Left lung (tissue), 4 donors: ENCODE measurements at regions not wholly inside any gene's neighbourhood (a gene's known extent, or its start where the extent isn't known, plus 50 kb on each side); places are given as distances from the start of the nearest gene placed in this dataset.
"Not testable (repeated sequence)": the region's sequence is repeated elsewhere in the genome, so short reads cannot be mapped to it uniquely, and the experiment has no call there.

Experiments
- ATAC-seq: fragments of 200-7000 bp; cut with Tn5 transposase; one replicate; pipeline ENCODE4 v1.9.1; 2020; ENCODE audit warnings: moderate library complexity
- DNase-seq, 4 donors: peaks; one replicate each; pipeline ENCODE4 v3.0.0-alpha.2; 2013 to 2020
- H3K27ac ChIP-seq, 2 donors: fragments of 200-600 bp; sonication (generic) in 1 of 2; one replicate each; pipeline versions ENCODE4 v1.5.0 to v1.8.0; 2020 to 2021
- H3K27me3 ChIP-seq, 2 donors: fragments of 200-600 bp; sonication (generic) in 1 of 2; one replicate each; pipeline versions ENCODE4 v1.5.0 to v1.8.0; 2020 to 2021
- H3K36me3 ChIP-seq, 2 donors: fragments of 200-600 bp; sonication (generic) in 1 of 2; one replicate each; pipeline versions ENCODE4 v1.5.0 to v1.8.0; 2020 to 2021
- H3K4me1 ChIP-seq, 2 donors: fragments of 200-600 bp; one replicate each; pipeline ENCODE4 v1.8.0; 2021
- H3K4me3 ChIP-seq, 2 donors: fragments of 200-600 bp; sonication (generic) in 1 of 2; one replicate each; pipeline versions ENCODE4 v1.5.0 to v1.8.0; 2020 to 2021; ENCODE audit warnings: mild to moderate bottlenecking in 1 of 2
- H3K9me3 ChIP-seq, 2 donors: fragments of 200-600 bp; sonication (generic) in 1 of 2; one replicate each; pipeline versions ENCODE4 v1.5.0 to v1.8.0; 2020 to 2021
- intact Hi-C, 2 donors: fragments of 100-400 bp; cut with DNase I; formaldehyde crosslinking; loops; one replicate each; pipeline versions ENCODE4 v1.11.2 to v1.14.2; 2022
- TF ChIP-seq, protein P1 (sequence below), 2 donors: fragments of 200-600 bp; sonication (generic) in 1 of 2; IDR thresholded peaks; one replicate each; pipeline versions ENCODE4 v1.5.0 to v1.8.0; 2021; ENCODE audit warnings: antibody characterized with exemption in 2 of 2
- donor health status: DM: no; HTN: yes; CAD: no.
- donor health status: DM: no; HTN: no; CAD: no.

- Histone ChIP-seq H3K9me3 (no peaks in the 10 kb centered on the region), H3K27ac (no peak overlapping the region), H3K36me3 (no peaks in the 10 kb centered on the region), H3K27me3 (no peaks in the 10 kb centered on the region), H3K4me1 (peaks cover 8% of the 10 kb centered on the region in 2 donors), H3K4me3 (no peak overlapping the region)
- ATAC-seq (no peak), DNase-seq (no peak)
- intact Hi-C loops = no loop called here
- TF ChIP-seq, protein P1, sequence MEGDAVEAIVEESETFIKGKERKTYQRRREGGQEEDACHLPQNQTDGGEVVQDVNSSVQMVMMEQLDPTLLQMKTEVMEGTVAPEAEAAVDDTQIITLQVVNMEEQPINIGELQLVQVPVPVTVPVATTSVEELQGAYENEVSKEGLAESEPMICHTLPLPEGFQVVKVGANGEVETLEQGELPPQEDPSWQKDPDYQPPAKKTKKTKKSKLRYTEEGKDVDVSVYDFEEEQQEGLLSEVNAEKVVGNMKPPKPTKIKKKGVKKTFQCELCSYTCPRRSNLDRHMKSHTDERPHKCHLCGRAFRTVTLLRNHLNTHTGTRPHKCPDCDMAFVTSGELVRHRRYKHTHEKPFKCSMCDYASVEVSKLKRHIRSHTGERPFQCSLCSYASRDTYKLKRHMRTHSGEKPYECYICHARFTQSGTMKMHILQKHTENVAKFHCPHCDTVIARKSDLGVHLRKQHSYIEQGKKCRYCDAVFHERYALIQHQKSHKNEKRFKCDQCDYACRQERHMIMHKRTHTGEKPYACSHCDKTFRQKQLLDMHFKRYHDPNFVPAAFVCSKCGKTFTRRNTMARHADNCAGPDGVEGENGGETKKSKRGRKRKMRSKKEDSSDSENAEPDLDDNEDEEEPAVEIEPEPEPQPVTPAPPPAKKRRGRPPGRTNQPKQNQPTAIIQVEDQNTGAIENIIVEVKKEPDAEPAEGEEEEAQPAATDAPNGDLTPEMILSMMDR (IDR thresholded peaks at IDR 0.05) = no peak
Measured at GRCh38 chr6:18044108-18044783, 56.8 kb upstream of the KIF13A start.

DNA sequence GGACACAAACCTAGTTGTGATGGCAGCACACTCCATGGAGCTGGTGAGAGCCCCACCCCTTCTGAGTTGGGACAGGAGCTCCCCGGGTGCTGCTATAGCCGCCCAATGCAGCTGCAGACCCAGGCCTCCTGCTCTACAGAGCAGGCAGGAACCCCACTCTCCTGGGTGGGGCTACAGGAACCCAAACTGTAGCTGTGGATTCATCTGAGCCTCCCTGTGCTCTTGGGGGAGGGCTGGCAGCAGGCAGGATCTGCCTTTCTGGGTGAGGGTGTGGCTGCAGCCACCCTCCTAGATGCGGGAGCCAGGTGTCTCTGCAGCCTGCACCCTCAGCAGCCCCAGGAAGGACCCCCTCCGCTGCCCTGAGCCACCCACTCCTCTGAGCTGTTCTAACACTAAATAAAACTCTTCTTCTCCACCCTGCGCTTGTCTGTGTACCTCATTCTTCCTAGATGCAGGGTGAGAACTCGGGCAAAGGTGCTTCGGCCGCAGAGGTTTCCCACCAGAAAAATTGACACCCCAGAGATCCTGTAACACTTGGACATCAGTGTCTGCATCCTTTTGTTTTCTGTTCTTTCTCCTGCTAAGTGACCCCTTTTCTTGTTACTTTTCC lies 55.2 kb upstream of the KIF13A start:
- no peak overlapping the region for H3K4me3 ChIP-seq
- peaks cover 8% of the 10 kb centered on the region in 2 donors for H3K4me1 ChIP-seq
- DNase-seq (no peak), ATAC-seq (no peak)
- H3K27me3 ChIP-seq = no peaks in the 10 kb centered on the region
- peak overlapping the region in 1 of 2 donors; percentile 56 for H3K27ac ChIP-seq
- H3K9me3 ChIP-seq = no peaks in the 10 kb centered on the region
- intact Hi-C loops = no loop called here
- TF ChIP-seq, protein P1 (IDR thresholded peaks at IDR 0.05) = no peak
- H3K36me3 ChIP-seq = no peaks in the 10 kb centered on the region

DNA sequence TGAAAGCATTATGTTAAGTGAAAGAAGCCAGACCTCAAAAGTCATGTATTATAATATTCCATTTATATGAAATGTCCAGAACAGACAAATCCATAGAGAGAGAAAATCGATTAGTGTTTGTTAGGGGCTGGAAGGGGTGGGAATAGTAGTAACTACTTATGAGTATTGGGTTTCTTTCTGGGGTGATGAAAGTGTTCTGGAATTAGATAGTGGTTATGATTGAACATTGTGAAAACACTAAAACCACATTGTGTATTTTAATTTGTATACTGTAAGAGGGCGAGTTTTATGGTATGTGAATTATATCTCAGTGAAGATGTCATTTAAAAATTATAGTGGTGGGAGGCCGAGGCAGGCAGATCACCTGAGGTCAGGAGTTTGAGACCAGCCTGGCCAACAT lies 52.0 kb upstream of the KIF13A start:
- no peak for ATAC-seq
- H3K27me3 ChIP-seq = no peaks in the 10 kb centered on the region

DNA sequence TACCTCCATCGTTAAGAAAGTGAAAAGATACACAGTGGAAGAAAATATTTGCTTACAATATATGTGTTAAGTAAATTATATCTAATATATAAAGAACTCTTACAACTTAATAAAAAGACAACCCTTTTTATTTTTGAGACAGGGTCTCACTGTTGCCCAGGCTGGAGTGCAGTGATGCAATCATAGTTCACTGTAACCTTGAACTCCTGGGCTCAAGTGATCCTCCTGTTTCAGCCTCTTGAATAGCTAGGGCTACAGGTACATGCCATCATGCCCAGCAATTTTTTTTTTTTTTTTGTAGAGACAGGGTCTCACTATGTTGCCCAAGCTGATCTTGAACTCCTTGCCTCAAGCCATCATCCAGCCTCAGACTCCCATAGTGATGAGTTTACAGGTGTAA lies 50.8 kb upstream of the KIF13A start:
- intact Hi-C loops, H3K36me3 ChIP-seq, H3K27ac ChIP-seq, DNase-seq, H3K4me1 ChIP-seq, H3K9me3 ChIP-seq, ATAC-seq, H3K4me3 ChIP-seq, H3K27me3 ChIP-seq: not testable (repeated sequence)

More for the DNA sequence above, 52.0 kb upstream of the KIF13A start:
- Histone ChIP-seq H3K27ac (no peak overlapping the region), H3K36me3 (no peaks in the 10 kb centered on the region), H3K9me3 (no peaks in the 10 kb centered on the region), H3K4me3 (no peak overlapping the region), H3K4me1 (peaks cover 8% of the 10 kb centered on the region in 2 donors)
- intact Hi-C loops = no loop called here
- DNase-seq = no peak
- TF ChIP-seq, protein P1 (IDR thresholded peaks at IDR 0.05) = no peak
